Endothelial cell of umbilical vein (primary cell): ENCODE measurements at regions not wholly inside any gene's neighbourhood (a gene's known extent, or its start where the extent isn't known, plus 50 kb on each side); places are given as distances from the start of the nearest gene placed in this dataset.

ENCODE experiments used
- BruUV-seq: library from RNA; stranded (reverse); fragments of 400-500 nt; replicated peaks from 2 replicates; lab custom pipeline; 2021; lab: Mats Ljungman, UMichigan
- CTCF ChIA-PET: fragments of 300-600, 350-600 bp; sonication (Branson Sonifier 250); formaldehyde crosslinking; loops from one replicate; lab custom pipeline; 2021; ENCODE audit warnings: antibody characterized with exemption, inconsistent platforms; lab: Charles Lee
- POLR2A ChIA-PET: fragments of 300-600, 350-600 bp; sonication (Branson Sonifier 250); formaldehyde crosslinking; loops from one replicate; lab custom pipeline; 2021; ENCODE audit warnings: antibody characterized with exemption, inconsistent platforms; lab: Charles Lee
- DNase-seq: peaks from one replicate; pipeline ENCODE4 v3.0.0-alpha.2; 2011; ENCODE audit warnings: low read depth, low spot score
- FAIRE-seq: peaks from 2 replicates; lab custom pipeline; 2011; peaks lifted over from hg19 to GRCh38; lab: Jason Lieb, UNC
- H2AFZ ChIP-seq: 2 replicates; pipeline ENCODE4 v1.6.0; 2012; ENCODE audit warnings: low read depth, low read length, control low read depth, inconsistent platforms
- H3K27ac ChIP-seq: 2 replicates; pipeline ENCODE4 v1.5.1; 2011; ENCODE audit warnings: low read depth, mild to moderate bottlenecking, control low read depth, low read length, moderate library complexity; ENCODE audit not compliant: insufficient read depth
- H3K27me3 ChIP-seq, 2 experiments: 2 replicates each; pipeline versions ENCODE4 v1.6.0 to v1.6.1; 2011; ENCODE audit warnings: low read length in 2 of 2, mixed read lengths in 1 of 2; ENCODE audit not compliant: control insufficient read depth in 2 of 2, insufficient read depth in 2 of 2
- H3K36me3 ChIP-seq, 2 experiments: 2 replicates in 1 of 2; 3 replicates in 1 of 2; pipeline ENCODE4 v1.5.1; 2011; ENCODE audit warnings: low read length in 2 of 2, mild to moderate bottlenecking in 1 of 2, moderate library complexity in 1 of 2; ENCODE audit not compliant: control insufficient read depth in 2 of 2, insufficient read depth in 2 of 2; ENCODE audit errors: extremely low read depth in 1 of 2
- H3K4me1 ChIP-seq: 3 replicates; pipeline ENCODE4 v1.5.1; 2011; ENCODE audit warnings: mild to moderate bottlenecking, low read length; ENCODE audit not compliant: control insufficient read depth, insufficient read depth; ENCODE audit errors: extremely low read depth
- H3K4me2 ChIP-seq: 2 replicates; pipeline ENCODE4 v1.6.1; 2011; ENCODE audit warnings: low read length, control low read depth, mixed read lengths; ENCODE audit not compliant: insufficient read depth
- H3K4me3 ChIP-seq, 3 experiments: fragments of 200-600 bp in 1 of 3; sonication (generic), shearing (Covaris generic) in 1 of 3; replicated peaks in 1 of 3; 2 replicates each; pipeline ENCODE4 v1.5.1; 2011 to 2016; ENCODE audit warnings: control low read depth in 3 of 3, low read length in 3 of 3, mild to moderate bottlenecking in 2 of 3, inconsistent platforms in 1 of 3, low read depth in 1 of 3, moderate library complexity in 1 of 3; ENCODE audit not compliant: insufficient read depth in 1 of 3
- H3K79me2 ChIP-seq: 2 replicates; pipeline ENCODE4 v1.6.0; 2012; ENCODE audit warnings: low read length, inconsistent platforms; ENCODE audit not compliant: control insufficient read depth, insufficient read depth
- H3K9ac ChIP-seq: replicated peaks from 2 replicates; pipeline ENCODE3; 2011; ENCODE audit warnings: low read length, control low read depth; ENCODE audit not compliant: insufficient read depth; ENCODE audit errors: extremely low read depth
- H3K9me1 ChIP-seq: replicated peaks from 3 replicates; pipeline ENCODE4 v1.6.0; 2011; ENCODE audit warnings: mild to moderate bottlenecking, low read length; ENCODE audit not compliant: control insufficient read depth, insufficient read depth; ENCODE audit errors: extremely low read depth
- H3K9me3 ChIP-seq: replicated peaks from 2 replicates; pipeline ENCODE4 v1.5.1; 2012; ENCODE audit warnings: low read length, inconsistent platforms; ENCODE audit not compliant: control insufficient read depth, insufficient read depth
- H4K20me1 ChIP-seq: replicated peaks from 2 replicates; pipeline ENCODE3; 2011; ENCODE audit warnings: mild to moderate bottlenecking, low read length; ENCODE audit not compliant: control insufficient read depth, insufficient read depth; ENCODE audit errors: extremely low read depth
- FOS ChIP-seq: IDR thresholded peaks from 2 replicates; pipeline ENCODE4 v1.6.1; 2011; ENCODE audit warnings: mild to moderate bottlenecking, low read length, moderate library complexity, borderline replicate concordance; ENCODE audit not compliant: insufficient read depth
- GATA2 ChIP-seq: IDR thresholded peaks from 2 replicates; pipeline ENCODE4 v1.7.0; 2011; ENCODE audit warnings: low read depth, mild to moderate bottlenecking, moderate library complexity, mixed read lengths, low read length; ENCODE audit not compliant: insufficient read length, insufficient read depth
- JUN ChIP-seq: IDR thresholded peaks from 2 replicates; pipeline ENCODE4 v1.6.1; 2011; ENCODE audit warnings: borderline replicate concordance, low read depth; ENCODE audit not compliant: insufficient read length, insufficient read depth
- POLR2A ChIP-seq: IDR thresholded peaks from 2 replicates; pipeline ENCODE4 v1.6.1; 2012; ENCODE audit warnings: low read depth, mild to moderate bottlenecking, control low read depth, low read length
- dilution Hi-C: fragments of 300-500 bp; cut with MboI; formaldehyde crosslinking; loops from one replicate; pipeline ENCODE4 v1.15.0; 2019; ENCODE audit warnings: low sequenced_read_pairs; ENCODE audit not compliant: extremely low pct_ligation_motif_present
- intact Hi-C: fragments of 100-400 bp; cut with micrococcal nuclease; formaldehyde crosslinking; loops from one replicate; pipeline ENCODE4 v1.10.0; 2022
- TF ChIP-seq, protein P1 (sequence below): IDR thresholded peaks from 2 replicates; pipeline ENCODE4 v1.6.1; 2011; ENCODE audit not compliant: insufficient read depth, insufficient read length
- TF ChIP-seq, protein P2 (sequence below), 2 donors: IDR thresholded peaks; 1 replicate in 1 of 2; 2 replicates in 1 of 2; pipeline ENCODE4 v1.5.1; 2011; ENCODE audit warnings: low read length in 2 of 2, mild to moderate bottlenecking in 2 of 2, moderate library complexity in 2 of 2, control low read depth in 1 of 2, inconsistent platforms in 1 of 2, low read depth in 1 of 2; ENCODE audit not compliant: insufficient read depth in 1 of 2; ENCODE audit errors: extremely low read depth in 1 of 2

DNA sequence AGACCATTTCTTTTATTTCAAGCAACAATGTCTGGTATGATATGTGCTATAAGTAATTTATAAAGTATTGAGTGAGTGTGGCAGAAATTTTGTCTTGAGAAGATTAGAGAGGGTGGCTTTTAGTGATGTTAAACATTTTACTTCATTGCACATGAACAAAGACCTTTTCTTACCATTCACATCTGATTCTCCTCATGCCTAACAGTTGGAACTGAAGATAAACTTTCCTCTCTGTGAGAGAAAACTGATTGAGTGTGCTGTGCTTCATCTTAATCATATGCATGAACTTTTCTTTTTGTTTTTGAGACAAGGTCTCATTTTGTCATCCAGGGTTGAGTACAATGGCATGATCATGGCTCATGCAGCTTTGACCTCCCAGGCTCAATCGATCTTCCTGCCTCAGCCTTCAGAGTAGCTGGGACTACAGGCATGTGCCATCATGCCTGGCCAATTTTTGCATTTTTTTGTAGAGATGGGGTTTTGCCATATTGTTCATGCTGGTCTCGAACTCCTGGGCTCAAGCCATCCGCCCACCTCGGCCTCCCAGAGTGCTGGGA, 377.7 kb upstream of the GOLIM4 start:
- ChIA-PET POLR2A (no interaction called here), CTCF (no interaction called here)
- no TSS peak for BruUV-seq
- intact Hi-C loops (no loop called here), dilution Hi-C loops (no loop called here)
- Histone ChIP-seq H2AFZ (no peak overlapping the region), H3K9me3 (no peaks in the 10 kb centered on the region), H3K9me1 (no peaks in the 10 kb centered on the region), H3K27me3 (no peaks in the 10 kb centered on the region), H3K4me3 (no peak overlapping the region), H3K27ac (no peak overlapping the region), H3K9ac (no peak overlapping the region), H3K36me3 (no peaks in the 10 kb centered on the region), H3K79me2 (no peaks in the 10 kb centered on the region), H3K4me1 (no peaks in the 10 kb centered on the region), H4K20me1 (no peaks in the 10 kb centered on the region), H3K4me2 (no peak overlapping the region)
- DNase-seq (no peak), FAIRE-seq (no peak)
- TF ChIP-seq POLR2A, result no peak
- TF ChIP-seq, protein P1, sequence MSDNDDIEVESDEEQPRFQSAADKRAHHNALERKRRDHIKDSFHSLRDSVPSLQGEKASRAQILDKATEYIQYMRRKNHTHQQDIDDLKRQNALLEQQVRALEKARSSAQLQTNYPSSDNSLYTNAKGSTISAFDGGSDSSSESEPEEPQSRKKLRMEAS, result no peak
- TF ChIP-seq GATA2, result no peak
- no peak for TF ChIP-seq FOS
- TF ChIP-seq, protein P2, sequence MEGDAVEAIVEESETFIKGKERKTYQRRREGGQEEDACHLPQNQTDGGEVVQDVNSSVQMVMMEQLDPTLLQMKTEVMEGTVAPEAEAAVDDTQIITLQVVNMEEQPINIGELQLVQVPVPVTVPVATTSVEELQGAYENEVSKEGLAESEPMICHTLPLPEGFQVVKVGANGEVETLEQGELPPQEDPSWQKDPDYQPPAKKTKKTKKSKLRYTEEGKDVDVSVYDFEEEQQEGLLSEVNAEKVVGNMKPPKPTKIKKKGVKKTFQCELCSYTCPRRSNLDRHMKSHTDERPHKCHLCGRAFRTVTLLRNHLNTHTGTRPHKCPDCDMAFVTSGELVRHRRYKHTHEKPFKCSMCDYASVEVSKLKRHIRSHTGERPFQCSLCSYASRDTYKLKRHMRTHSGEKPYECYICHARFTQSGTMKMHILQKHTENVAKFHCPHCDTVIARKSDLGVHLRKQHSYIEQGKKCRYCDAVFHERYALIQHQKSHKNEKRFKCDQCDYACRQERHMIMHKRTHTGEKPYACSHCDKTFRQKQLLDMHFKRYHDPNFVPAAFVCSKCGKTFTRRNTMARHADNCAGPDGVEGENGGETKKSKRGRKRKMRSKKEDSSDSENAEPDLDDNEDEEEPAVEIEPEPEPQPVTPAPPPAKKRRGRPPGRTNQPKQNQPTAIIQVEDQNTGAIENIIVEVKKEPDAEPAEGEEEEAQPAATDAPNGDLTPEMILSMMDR (IDR thresholded peaks at IDR 0.05; ENCODE audit: extremely low read depth in 1 of 2, insufficient read depth in 1 of 2, low read depth in 1 of 2, low read length in 2 of 2), result no peak
- TF ChIP-seq JUN, result no peak
